GM23338 (cell line): ENCODE measurements at regions not wholly inside any gene's neighbourhood (a gene's known extent, or its start where the extent isn't known, plus 50 kb on each side); places are given as distances from the start of the nearest gene placed in this dataset.

Experiments used
- ATAC-seq: fragments of 200-7000 bp; cut with Tn5 transposase; 3 replicates; pipeline ENCODE4 v1.9.1; 2020
- DNase-seq: peaks from one replicate; pipeline ENCODE4 v3.0.0-alpha.2; 2015; ENCODE audit warnings: low spot score
- H2AFZ ChIP-seq: fragments of 200-600 bp; sonication (generic); 2 replicates; pipeline ENCODE4 v1.8.0; 2016; ENCODE audit warnings: antibody characterized with exemption, mild to moderate bottlenecking, moderate library complexity
- H3F3A ChIP-seq: fragments of 200-600 bp; sonication (generic); replicated peaks from 2 replicates; pipeline ENCODE4 v1.8.0; 2017; ENCODE audit warnings: antibody characterized with exemption, mixed run types, low read depth
- H3K27ac ChIP-seq: fragments of 200-600 bp; sonication (generic); 2 replicates; pipeline ENCODE4 v1.6.1; 2016; ENCODE audit warnings: low read depth
- H3K27me3 ChIP-seq: fragments of 200-600 bp; sonication (generic); 2 replicates; pipeline ENCODE4 v1.8.0; 2016; ENCODE audit warnings: mild to moderate bottlenecking, mixed run types, moderate library complexity; ENCODE audit not compliant: insufficient read depth
- H3K36me3 ChIP-seq: fragments of 200-600 bp; sonication (generic); 2 replicates; pipeline ENCODE4 v1.8.0; 2016; ENCODE audit warnings: mild to moderate bottlenecking; ENCODE audit not compliant: insufficient read depth
- H3K4me1 ChIP-seq: fragments of 200-600 bp; sonication (generic); 2 replicates; pipeline ENCODE4 v1.8.0; 2016; ENCODE audit warnings: mild to moderate bottlenecking, moderate library complexity; ENCODE audit not compliant: insufficient read depth
- H3K4me2 ChIP-seq: fragments of 200-600 bp; sonication (generic); 2 replicates; pipeline ENCODE4 v1.7.1; 2017; ENCODE audit warnings: mixed run types
- H3K4me3 ChIP-seq: fragments of 200-600 bp; sonication (generic); 2 replicates; pipeline ENCODE4 v1.6.1; 2016; ENCODE audit warnings: mixed run types
- H3K79me2 ChIP-seq: fragments of 200-600 bp; sonication (generic); replicated peaks from 2 replicates; pipeline ENCODE4 v1.8.0; 2017; ENCODE audit warnings: mild to moderate bottlenecking; ENCODE audit not compliant: insufficient read depth
- H3K9me2 ChIP-seq: fragments of 200-600 bp; sonication (generic); 2 replicates; pipeline ENCODE4 v1.8.0; 2017; ENCODE audit not compliant: insufficient read depth
- H4K20me1 ChIP-seq: fragments of 200-600 bp; sonication (generic); replicated peaks from 2 replicates; pipeline ENCODE4 v1.8.0; 2017; ENCODE audit warnings: mild to moderate bottlenecking; ENCODE audit not compliant: insufficient read depth
- H3K27ac Mint-ChIP-seq: 2 replicates; pipeline ENCODE4 v1.8.0; 2020; ENCODE audit warnings: inconsistent platforms, mild to moderate bottlenecking, moderate library complexity, mixed read lengths
- H3K27me3 Mint-ChIP-seq: 3 replicates; pipeline ENCODE4 v1.8.0; 2022; ENCODE audit warnings: low read depth, mild to moderate bottlenecking, moderate library complexity, mixed read lengths, inconsistent platforms; ENCODE audit not compliant: insufficient read depth, poor library complexity
- H3K36me3 Mint-ChIP-seq: 3 replicates; pipeline ENCODE4 v1.8.0; 2021; ENCODE audit warnings: low read depth, mild to moderate bottlenecking, inconsistent platforms, moderate library complexity, mixed read lengths
- H3K4me1 Mint-ChIP-seq: 3 replicates; pipeline ENCODE4 v1.8.0; 2020; ENCODE audit warnings: mild to moderate bottlenecking, inconsistent platforms, mixed read lengths
- H3K4me3 Mint-ChIP-seq: 3 replicates; pipeline ENCODE4 v1.8.0; 2021; ENCODE audit warnings: moderate library complexity, mild to moderate bottlenecking, inconsistent platforms, mixed read lengths
- H3K9me3 Mint-ChIP-seq: 3 replicates; pipeline ENCODE4 v1.8.0; 2020; ENCODE audit warnings: moderate library complexity, mild to moderate bottlenecking, inconsistent platforms, mixed read lengths
- CREB1 ChIP-seq: fragments of 250-450 bp; sonication (Bioruptor Pico); IDR thresholded peaks from 2 replicates; pipeline ENCODE4 v1.5.0; 2020; ENCODE audit warnings: low read depth, mild to moderate bottlenecking, moderate library complexity
- EZH2 ChIP-seq: fragments of 200-600 bp; sonication (generic); IDR thresholded peaks from one replicate; pipeline ENCODE4 v1.8.0; 2017; ENCODE audit warnings: antibody characterized with exemption, mild to moderate bottlenecking, low read depth; ENCODE audit not compliant: unreplicated experiment
- EZH2phosphoT487 ChIP-seq: fragments of 200-600 bp; sonication (generic); IDR thresholded peaks from one replicate; pipeline ENCODE4 v1.8.1; 2018; ENCODE audit warnings: antibody characterized with exemption; ENCODE audit not compliant: unreplicated experiment
- JUNB ChIP-seq: IDR thresholded peaks from one replicate; pipeline ENCODE4 v1.6.1; 2016; ENCODE audit warnings: antibody characterized with exemption; ENCODE audit not compliant: unreplicated experiment
- NANOG ChIP-seq: IDR thresholded peaks from 2 replicates; pipeline ENCODE4 v1.6.1; 2016; ENCODE audit warnings: antibody characterized with exemption, borderline replicate concordance
- POLR2AphosphoS5 ChIP-seq: IDR thresholded peaks from 2 replicates; pipeline ENCODE4 v1.6.1; 2016; ENCODE audit warnings: antibody characterized with exemption, low read depth
- STAT1 ChIP-seq: IDR thresholded peaks from one replicate; pipeline ENCODE4 v1.6.1; 2016; ENCODE audit warnings: antibody characterized with exemption; ENCODE audit not compliant: unreplicated experiment
- ZNF114 ChIP-seq: fragments of 250-450 bp; sonication (Bioruptor Pico); IDR thresholded peaks from 2 replicates; pipeline ENCODE4 v1.5.0; 2020; ENCODE audit warnings: mild to moderate bottlenecking, moderate library complexity
- ZNF331 ChIP-seq: fragments of 250-450 bp; sonication (Bioruptor Pico); IDR thresholded peaks from 2 replicates; pipeline ENCODE4 v1.5.0; 2020; ENCODE audit warnings: low read depth, mild to moderate bottlenecking, moderate library complexity
- TF ChIP-seq, protein P1 (sequence below): IDR thresholded peaks from one replicate; pipeline ENCODE4 v1.6.1; 2018; ENCODE audit warnings: antibody characterized with exemption; ENCODE audit not compliant: unreplicated experiment
- TF ChIP-seq, protein P2 (sequence below), 2 experiments: fragments of 200-600 bp in 1 of 2; sonication (generic) in 1 of 2; conservative IDR thresholded peaks; 2 replicates each; pipeline versions ENCODE4 v1.5.1 to v1.6.1; 2016 to 2017; ENCODE audit warnings: antibody characterized with exemption in 2 of 2, low read depth in 2 of 2, mild to moderate bottlenecking in 2 of 2, moderate library complexity in 1 of 2
- TF ChIP-seq, protein P3 (sequence below): fragments of 250-450 bp; sonication (Bioruptor Pico); IDR thresholded peaks from 2 replicates; pipeline ENCODE4 v1.5.0; 2020; ENCODE audit warnings: mild to moderate bottlenecking, moderate library complexity
- TF ChIP-seq, protein P4 (sequence below): IDR thresholded peaks from 2 replicates; pipeline ENCODE4 v1.6.1; 2016; ENCODE audit warnings: antibody characterized with exemption

DNA sequence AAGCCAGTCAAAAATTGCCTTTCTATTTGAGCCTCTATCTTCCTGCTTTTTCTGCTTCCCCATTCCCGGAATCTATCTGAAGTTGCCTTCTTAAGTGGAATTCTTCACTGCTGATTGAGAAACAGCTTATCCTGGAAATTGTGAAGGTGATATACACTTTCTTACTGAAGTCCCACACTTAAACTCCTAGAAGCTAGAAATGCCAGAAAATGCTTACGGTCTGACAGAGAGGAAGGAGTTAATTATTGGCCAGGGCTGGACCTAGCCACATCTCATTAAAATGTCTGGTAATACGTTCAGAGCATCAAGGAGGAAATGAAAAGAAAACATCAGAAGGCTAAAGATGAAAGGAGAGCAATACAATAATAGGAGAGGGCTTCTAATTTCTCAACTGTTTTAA, 292.5 kb upstream of the SNX7 start:
- Histone ChIP-seq H3K79me2 (no peaks in the 10 kb centered on the region), H3K36me3 (no peaks in the 10 kb centered on the region), H3K27me3 (no peaks in the 10 kb centered on the region), H4K20me1 (no peaks in the 10 kb centered on the region), H3F3A (no peaks in the 10 kb centered on the region), H3K27ac (no peak overlapping the region), H3K9me2 (no peaks in the 10 kb centered on the region), H3K4me1 (no peaks in the 10 kb centered on the region), H3K4me3 (no peak overlapping the region), H2AFZ (no peak overlapping the region), H3K4me2 (no peak overlapping the region)
- H3K27me3 Mint-ChIP-seq, result no peaks in the 10 kb centered on the region
- no peak overlapping the region for H3K27ac Mint-ChIP-seq
- H3K9me3 Mint-ChIP-seq, result no peaks in the 10 kb centered on the region
- TF ChIP-seq STAT1 (no peak), ZNF331 (CRISPR knock-in tag) (no peak), EZH2 (no peak), ZNF114 (no peak), EZH2phosphoT487 (no peak), CREB1 (CRISPR knock-in tag) (no peak), JUNB (no peak), POLR2AphosphoS5 (no peak), NANOG (no peak)
- TF ChIP-seq, protein P1, sequence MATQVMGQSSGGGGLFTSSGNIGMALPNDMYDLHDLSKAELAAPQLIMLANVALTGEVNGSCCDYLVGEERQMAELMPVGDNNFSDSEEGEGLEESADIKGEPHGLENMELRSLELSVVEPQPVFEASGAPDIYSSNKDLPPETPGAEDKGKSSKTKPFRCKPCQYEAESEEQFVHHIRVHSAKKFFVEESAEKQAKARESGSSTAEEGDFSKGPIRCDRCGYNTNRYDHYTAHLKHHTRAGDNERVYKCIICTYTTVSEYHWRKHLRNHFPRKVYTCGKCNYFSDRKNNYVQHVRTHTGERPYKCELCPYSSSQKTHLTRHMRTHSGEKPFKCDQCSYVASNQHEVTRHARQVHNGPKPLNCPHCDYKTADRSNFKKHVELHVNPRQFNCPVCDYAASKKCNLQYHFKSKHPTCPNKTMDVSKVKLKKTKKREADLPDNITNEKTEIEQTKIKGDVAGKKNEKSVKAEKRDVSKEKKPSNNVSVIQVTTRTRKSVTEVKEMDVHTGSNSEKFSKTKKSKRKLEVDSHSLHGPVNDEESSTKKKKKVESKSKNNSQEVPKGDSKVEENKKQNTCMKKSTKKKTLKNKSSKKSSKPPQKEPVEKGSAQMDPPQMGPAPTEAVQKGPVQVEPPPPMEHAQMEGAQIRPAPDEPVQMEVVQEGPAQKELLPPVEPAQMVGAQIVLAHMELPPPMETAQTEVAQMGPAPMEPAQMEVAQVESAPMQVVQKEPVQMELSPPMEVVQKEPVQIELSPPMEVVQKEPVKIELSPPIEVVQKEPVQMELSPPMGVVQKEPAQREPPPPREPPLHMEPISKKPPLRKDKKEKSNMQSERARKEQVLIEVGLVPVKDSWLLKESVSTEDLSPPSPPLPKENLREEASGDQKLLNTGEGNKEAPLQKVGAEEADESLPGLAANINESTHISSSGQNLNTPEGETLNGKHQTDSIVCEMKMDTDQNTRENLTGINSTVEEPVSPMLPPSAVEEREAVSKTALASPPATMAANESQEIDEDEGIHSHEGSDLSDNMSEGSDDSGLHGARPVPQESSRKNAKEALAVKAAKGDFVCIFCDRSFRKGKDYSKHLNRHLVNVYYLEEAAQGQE, result no peak
- TF ChIP-seq, protein P2, sequence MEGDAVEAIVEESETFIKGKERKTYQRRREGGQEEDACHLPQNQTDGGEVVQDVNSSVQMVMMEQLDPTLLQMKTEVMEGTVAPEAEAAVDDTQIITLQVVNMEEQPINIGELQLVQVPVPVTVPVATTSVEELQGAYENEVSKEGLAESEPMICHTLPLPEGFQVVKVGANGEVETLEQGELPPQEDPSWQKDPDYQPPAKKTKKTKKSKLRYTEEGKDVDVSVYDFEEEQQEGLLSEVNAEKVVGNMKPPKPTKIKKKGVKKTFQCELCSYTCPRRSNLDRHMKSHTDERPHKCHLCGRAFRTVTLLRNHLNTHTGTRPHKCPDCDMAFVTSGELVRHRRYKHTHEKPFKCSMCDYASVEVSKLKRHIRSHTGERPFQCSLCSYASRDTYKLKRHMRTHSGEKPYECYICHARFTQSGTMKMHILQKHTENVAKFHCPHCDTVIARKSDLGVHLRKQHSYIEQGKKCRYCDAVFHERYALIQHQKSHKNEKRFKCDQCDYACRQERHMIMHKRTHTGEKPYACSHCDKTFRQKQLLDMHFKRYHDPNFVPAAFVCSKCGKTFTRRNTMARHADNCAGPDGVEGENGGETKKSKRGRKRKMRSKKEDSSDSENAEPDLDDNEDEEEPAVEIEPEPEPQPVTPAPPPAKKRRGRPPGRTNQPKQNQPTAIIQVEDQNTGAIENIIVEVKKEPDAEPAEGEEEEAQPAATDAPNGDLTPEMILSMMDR (conservative IDR thresholded peaks at IDR 0.05; ENCODE audit: low read depth in 2 of 2), result no peak
- TF ChIP-seq, protein P3, sequence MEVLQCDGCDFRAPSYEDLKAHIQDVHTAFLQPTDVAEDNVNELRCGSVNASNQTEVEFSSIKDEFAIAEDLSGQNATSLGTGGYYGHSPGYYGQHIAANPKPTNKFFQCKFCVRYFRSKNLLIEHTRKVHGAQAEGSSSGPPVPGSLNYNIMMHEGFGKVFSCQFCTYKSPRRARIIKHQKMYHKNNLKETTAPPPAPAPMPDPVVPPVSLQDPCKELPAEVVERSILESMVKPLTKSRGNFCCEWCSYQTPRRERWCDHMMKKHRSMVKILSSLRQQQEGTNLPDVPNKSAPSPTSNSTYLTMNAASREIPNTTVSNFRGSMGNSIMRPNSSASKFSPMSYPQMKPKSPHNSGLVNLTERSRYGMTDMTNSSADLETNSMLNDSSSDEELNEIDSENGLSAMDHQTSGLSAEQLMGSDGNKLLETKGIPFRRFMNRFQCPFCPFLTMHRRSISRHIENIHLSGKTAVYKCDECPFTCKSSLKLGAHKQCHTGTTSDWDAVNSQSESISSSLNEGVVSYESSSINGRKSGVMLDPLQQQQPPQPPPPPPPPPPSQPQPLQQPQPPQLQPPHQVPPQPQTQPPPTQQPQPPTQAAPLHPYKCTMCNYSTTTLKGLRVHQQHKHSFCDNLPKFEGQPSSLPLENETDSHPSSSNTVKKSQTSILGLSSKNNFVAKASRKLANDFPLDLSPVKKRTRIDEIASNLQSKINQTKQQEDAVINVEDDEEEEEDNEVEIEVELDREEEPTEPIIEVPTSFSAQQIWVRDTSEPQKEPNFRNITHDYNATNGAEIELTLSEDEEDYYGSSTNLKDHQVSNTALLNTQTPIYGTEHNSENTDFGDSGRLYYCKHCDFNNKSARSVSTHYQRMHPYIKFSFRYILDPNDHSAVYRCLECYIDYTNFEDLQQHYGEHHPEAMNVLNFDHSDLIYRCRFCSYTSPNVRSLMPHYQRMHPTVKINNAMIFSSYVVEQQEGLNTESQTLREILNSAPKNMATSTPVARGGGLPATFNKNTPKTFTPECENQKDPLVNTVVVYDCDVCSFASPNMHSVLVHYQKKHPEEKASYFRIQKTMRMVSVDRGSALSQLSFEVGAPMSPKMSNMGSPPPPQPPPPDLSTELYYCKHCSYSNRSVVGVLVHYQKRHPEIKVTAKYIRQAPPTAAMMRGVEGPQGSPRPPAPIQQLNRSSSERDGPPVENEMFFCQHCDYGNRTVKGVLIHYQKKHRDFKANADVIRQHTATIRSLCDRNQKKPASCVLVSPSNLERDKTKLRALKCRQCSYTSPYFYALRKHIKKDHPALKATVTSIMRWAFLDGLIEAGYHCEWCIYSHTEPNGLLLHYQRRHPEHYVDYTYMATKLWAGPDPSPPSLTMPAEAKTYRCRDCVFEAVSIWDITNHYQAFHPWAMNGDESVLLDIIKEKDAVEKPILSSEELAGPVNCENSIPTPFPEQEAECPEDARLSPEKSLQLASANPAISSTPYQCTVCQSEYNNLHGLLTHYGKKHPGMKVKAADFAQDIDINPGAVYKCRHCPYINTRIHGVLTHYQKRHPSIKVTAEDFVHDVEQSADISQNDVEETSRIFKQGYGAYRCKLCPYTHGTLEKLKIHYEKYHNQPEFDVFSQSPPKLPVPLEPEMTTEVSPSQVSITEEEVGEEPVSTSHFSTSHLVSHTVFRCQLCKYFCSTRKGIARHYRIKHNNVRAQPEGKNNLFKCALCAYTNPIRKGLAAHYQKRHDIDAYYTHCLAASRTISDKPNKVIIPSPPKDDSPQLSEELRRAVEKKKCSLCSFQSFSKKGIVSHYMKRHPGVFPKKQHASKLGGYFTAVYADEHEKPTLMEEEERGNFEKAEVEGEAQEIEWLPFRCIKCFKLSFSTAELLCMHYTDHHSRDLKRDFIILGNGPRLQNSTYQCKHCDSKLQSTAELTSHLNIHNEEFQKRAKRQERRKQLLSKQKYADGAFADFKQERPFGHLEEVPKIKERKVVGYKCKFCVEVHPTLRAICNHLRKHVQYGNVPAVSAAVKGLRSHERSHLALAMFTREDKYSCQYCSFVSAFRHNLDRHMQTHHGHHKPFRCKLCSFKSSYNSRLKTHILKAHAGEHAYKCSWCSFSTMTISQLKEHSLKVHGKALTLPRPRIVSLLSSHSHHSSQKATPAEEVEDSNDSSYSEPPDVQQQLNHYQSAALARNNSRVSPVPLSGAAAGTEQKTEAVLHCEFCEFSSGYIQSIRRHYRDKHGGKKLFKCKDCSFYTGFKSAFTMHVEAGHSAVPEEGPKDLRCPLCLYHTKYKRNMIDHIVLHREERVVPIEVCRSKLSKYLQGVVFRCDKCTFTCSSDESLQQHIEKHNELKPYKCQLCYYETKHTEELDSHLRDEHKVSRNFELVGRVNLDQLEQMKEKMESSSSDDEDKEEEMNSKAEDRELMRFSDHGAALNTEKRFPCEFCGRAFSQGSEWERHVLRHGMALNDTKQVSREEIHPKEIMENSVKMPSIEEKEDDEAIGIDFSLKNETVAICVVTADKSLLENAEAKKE, result no peak
- TF ChIP-seq, protein P4, sequence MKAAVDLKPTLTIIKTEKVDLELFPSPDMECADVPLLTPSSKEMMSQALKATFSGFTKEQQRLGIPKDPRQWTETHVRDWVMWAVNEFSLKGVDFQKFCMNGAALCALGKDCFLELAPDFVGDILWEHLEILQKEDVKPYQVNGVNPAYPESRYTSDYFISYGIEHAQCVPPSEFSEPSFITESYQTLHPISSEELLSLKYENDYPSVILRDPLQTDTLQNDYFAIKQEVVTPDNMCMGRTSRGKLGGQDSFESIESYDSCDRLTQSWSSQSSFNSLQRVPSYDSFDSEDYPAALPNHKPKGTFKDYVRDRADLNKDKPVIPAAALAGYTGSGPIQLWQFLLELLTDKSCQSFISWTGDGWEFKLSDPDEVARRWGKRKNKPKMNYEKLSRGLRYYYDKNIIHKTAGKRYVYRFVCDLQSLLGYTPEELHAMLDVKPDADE, result no peak
- H3K36me3 Mint-ChIP-seq, result no peaks in the 10 kb centered on the region
- ATAC-seq (no peak), DNase-seq (no peak)
- peaks cover 5% of the 10 kb centered on the region for H3K4me1 Mint-ChIP-seq
- H3K4me3 Mint-ChIP-seq, result no peak overlapping the region
